ENCODE measurements at regions not wholly inside any gene's neighbourhood (a gene's known extent, or its start where the extent isn't known, plus 50 kb on each side); places are given as distances from the start of the nearest gene placed in this dataset.

DNA sequence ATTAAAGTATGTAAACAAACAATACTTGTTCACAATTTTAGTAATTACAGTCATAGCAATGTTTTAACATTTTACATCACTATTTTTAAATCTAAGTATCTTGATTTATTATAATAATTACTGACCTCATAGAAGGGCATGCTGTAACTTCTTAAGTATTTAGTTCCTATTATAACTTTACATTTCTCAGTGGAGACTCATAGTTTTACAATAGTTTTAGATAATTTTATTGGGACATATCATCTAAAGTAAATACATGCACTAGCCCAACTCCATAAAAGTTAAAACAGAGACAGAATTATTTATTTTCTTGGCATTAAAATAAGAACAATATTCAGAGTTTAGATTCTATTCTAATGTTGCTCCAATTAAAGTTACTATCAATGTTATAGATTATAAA, 466.5 kb upstream of the BCHE start:
- TF ChIP-seq, protein P1, sequence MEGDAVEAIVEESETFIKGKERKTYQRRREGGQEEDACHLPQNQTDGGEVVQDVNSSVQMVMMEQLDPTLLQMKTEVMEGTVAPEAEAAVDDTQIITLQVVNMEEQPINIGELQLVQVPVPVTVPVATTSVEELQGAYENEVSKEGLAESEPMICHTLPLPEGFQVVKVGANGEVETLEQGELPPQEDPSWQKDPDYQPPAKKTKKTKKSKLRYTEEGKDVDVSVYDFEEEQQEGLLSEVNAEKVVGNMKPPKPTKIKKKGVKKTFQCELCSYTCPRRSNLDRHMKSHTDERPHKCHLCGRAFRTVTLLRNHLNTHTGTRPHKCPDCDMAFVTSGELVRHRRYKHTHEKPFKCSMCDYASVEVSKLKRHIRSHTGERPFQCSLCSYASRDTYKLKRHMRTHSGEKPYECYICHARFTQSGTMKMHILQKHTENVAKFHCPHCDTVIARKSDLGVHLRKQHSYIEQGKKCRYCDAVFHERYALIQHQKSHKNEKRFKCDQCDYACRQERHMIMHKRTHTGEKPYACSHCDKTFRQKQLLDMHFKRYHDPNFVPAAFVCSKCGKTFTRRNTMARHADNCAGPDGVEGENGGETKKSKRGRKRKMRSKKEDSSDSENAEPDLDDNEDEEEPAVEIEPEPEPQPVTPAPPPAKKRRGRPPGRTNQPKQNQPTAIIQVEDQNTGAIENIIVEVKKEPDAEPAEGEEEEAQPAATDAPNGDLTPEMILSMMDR (IDR thresholded peaks at IDR 0.05): no peak

DNA sequence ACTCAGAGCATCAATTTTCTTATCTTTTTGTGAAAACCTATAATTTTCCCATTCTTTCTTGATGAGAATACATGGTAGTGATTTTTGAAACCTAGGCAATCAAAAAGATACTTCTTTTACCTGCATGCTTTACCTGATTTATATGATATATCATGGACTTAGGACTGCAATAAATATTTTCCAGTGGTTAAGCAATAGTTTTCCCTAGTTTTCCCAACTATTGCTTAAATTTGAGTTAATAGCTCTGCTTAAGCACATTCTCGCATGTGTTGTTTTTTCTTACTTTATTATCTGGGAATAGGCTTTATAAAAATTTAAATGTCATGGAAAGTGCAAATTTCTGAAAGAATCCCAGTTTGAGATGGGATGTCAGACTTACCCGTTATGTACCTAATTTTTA, 465.1 kb upstream of the BCHE start:
- TF ChIP-seq, protein P1 (IDR thresholded peaks at IDR 0.05): no peak

DNA sequence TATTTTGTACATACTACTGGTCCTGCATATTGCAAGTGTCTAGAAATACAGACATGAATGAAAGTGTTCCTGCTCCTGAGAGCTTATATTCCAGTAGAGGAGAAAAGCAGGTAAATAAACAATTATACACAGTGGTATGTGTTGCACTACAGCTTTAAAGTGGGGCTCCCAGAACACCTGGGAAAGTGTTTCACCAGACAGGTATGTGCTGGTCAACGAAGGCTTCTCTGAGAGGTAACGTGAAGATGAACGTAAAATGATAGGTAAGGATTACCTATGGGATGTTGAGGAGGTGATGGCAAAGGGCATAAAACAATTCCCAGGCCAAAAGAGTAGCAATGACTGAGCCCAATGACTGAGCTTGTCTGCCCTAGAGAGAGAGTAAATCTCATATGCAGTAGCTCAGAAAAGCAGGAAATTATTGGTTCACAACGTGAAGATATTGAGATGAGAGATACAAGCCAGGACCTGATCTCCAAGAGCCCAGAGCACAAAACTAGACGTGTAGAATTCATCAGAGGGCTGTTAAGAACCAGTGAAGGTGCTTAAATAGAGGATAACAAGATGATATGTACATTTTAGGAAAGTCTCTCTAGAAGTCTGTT, 459.1 kb upstream of the BCHE start:
- TF ChIP-seq, protein P1 (IDR thresholded peaks at IDR 0.05): no peak

DNA sequence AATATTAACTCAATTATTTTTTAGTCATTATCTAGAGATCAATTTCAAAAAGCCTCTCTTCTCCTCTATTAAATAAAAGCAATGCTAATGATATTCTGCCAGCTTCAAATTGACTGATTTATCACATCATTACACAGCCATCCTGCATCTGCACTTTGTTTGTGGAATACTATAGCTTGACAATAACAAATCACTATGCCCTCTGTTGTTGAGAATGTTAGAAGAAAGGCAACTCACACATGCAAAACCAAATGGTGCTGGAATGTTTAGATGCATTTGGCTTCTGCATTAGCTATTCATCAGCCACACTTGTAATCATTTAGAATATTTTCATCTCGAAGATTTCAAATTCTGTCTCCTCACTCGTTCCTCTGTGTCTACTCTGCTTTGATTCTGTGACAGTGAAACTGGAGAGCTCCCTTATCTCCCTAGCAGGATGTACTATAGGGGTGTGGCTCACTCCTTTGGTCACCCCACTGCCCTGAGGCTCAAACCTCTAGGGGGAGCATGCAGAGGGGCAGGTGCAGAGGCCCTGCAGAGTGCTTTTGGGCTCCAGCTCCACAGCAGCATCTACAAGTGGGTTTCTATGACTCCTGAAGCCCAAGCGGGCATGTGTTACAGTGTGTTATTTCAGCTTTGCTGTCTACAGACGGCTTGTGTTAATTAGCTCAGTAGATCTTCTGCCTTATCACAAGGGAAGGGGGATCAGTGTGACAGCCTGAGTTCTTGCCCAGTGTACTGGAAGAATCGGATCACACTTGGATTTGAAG, 454.1 kb upstream of the BCHE start:
- TF ChIP-seq, protein P1 (IDR thresholded peaks at IDR 0.05): no peak

DNA sequence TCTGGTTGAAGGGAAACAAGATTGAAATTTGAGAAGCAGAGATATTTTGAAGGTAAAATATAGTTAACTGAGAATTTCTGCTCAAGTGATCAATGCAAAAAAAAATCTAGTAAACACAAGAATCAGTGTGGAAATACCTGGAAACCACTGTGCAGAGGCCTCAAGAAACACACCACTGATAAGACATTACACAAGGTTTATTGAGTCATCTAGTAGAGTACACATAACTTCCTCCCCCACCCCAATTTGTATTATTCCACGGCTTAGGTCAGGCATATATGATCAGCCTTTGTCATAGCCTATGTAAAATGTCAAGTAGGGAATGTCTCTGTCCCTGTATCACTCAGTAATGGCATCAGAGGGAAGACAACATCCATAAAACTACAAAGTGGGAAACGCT, 447.8 kb upstream of the BCHE start:
- TF ChIP-seq, protein P1 (IDR thresholded peaks at IDR 0.05): no peak

DNA sequence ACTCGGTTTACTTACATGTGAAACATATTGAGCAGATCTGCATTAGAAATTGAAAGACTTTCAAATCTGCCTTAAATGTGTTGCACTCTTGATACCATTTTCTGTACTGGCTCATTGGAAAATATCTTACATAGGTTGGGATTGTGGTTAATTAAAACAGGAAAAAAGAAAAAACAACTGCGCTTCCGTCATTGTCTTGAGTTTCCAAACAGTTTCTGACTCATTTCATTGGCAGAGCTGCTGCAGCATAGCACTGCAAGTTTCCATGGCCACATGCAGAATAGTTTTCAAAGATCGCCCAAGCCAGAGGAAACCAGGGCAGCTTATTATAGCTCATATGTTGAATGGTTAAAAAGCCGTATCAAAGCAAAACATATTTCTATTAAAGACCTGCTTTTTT, 446.6 kb upstream of the BCHE start:
- TF ChIP-seq, protein P1 (IDR thresholded peaks at IDR 0.05): no peak

DNA sequence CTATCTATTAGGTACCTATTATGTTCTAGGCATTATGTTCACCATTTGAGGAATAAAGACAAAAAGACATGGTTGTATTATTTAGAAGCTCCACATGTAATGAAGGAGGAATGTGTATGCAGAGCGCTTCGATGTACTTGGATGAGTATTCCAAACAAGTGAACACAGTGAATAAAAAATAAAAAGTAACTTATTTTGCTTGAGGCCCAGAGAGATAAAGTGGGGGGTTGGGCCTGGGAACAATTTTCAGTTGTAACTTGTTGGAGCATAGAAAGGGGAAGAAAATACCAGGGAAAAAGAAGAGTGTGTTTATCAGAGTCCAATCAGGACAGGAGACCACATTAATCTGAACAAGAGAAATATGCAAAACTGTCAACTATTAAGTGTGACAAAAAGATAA, 445.7 kb upstream of the BCHE start:
- TF ChIP-seq, protein P1 (IDR thresholded peaks at IDR 0.05): no peak

All from LNCAP (cell line).